ENCODE measurements at regions not wholly inside any gene's neighbourhood (a gene's known extent, or its start where the extent isn't known, plus 50 kb on each side); places are given as distances from the start of the nearest gene placed in this dataset.
"Not testable (repeated sequence)": the region's sequence is repeated elsewhere in the genome, so short reads cannot be mapped to it uniquely, and the experiment has no call there.

DNA sequence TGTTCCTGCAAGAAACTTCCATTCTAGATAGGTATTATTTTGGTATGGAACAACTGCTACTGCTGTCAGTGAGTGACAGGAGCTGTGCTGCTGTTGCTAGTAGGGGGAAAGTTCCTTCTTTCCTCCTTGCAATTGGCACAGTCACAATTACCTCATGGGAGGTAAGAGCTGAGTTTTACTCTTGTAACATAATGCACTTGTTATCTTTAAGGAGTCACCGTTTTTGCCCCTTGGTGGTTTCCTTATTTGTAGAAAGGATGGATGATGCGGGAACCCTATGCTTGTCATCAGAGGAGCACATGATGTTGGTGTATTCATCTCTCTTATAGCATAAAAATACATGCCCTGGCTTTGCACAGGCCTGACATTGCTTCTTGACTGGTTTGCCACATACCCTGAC, 234.7 kb upstream of the NPY start:
- in situ Hi-C loops (cut with HindIII; ENCODE audit: low sequenced_read_pairs), result no loop called here

DNA sequence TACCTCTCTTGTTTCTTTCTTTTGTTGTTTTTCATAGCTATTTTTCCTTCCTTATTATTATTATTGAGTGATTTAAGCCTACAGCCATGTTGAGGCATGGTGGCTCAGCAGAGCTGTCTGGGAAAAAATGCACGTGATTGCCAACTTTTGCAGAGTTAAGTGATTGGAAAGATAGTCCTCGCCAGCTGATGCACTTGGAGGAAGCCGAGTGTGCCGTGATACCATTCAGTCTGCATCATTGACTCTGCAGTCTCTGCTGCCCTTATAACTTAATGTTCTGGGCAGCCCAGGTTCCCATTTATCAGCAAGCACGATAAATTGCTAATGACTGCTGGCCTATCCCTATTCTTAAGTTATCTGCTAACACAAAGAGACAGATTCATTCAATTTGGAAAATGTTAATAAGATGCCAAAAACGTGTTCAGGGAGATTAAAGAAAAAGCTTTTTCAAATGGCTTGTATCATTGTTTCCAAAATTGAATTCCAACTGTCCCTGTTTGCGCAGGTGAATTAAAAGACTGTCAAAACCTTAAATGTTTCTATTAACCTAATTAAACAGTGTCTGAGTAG, 232.9 kb upstream of the NPY start:
- in situ Hi-C loops (cut with HindIII; ENCODE audit: low sequenced_read_pairs), result no loop called here

DNA sequence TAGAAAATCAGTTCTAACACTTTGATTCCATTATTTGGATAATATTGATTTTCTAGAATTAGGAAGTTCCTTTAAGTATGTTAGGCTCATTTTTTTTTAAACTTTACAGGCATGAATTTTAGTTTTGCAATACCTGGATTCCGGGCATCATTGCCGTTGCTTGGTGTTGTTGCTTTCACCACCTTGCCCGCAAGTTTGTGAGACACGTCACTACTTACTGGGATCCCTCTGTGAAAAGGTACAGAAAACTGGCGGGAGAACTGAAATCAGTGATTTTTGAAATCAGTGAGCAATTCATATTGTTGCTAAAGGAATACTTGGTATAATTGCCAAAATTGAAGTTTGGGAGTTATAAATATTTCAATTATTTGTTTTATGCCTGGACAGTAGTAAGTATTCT, 232.3 kb upstream of the NPY start:
- in situ Hi-C loops (cut with HindIII; ENCODE audit: low sequenced_read_pairs), result no loop called here

DNA sequence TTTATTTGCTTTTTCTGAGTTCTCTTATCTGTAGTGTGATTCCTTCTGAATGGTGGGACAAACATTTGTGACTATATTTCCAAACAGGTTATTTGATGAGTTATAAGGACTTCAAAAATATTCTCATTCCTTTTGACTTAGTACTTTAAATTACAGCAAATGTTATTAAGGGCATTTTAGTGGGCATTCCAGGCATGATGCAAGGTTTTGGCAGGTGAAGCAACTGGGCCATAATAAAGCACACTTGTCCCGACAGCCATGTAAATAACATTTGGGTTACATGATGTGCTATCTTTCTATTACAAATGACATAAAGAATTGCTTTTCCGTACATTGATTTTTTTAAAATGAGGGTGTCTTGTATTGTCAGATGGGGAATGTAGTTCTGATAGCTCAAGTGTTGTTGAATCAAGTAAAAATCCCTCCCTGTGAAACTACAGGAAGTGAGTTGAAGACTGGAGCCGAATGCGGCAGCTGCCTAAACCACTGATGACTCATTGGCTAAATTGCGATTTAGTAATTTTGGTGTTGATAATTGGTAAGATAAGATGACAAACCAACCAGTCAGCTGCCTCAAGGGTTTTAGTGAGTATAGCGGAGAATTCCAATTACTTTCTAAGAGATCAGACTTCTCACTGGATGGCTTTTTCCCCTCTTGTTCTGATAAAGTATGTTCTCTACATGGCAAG, 231.3 kb upstream of the NPY start:
- in situ Hi-C loops (cut with HindIII; ENCODE audit: low sequenced_read_pairs), result no loop called here

DNA sequence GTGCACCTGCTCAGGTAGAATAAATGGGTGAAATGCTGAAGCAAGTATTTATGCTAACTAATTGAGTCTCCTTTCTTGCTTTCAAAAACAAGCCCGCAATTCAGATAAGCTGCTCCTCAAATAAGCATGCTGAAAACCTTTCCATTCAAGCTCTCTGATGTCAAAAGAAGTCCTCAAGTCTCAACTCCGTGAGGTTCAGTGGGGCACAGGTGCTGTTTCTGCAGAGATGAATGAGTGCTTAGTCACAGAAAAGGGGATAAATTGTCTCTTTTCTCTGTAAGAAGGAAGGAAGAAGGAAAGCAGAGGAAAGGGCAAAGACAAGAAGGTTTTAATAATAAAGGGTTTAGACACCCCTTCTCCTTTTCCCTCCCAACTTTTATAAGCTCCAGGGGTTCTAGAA, 229.8 kb upstream of the NPY start:
- in situ Hi-C loops (cut with HindIII; ENCODE audit: low sequenced_read_pairs), result no loop called here

DNA sequence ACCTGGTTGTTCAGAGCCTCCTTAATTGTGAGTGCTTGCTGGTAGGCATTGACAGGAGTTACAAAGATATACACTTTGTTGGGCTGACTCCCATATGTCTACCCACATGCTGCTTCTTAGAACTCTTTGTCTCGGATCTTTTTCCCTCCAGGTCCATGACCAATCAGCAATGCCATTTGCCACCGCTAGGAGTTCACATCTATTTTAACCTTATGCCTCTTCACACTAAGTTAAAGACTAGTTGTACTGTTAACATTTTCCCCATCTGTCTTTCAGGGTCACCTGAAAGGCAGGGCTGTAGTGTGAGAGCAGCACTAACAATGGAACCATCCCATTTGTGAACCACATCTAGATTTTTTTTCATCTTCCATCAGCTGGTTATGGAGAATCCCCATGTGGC, 226.7 kb upstream of the NPY start:
- in situ Hi-C loops (cut with HindIII; ENCODE audit: low sequenced_read_pairs), result no loop called here

DNA sequence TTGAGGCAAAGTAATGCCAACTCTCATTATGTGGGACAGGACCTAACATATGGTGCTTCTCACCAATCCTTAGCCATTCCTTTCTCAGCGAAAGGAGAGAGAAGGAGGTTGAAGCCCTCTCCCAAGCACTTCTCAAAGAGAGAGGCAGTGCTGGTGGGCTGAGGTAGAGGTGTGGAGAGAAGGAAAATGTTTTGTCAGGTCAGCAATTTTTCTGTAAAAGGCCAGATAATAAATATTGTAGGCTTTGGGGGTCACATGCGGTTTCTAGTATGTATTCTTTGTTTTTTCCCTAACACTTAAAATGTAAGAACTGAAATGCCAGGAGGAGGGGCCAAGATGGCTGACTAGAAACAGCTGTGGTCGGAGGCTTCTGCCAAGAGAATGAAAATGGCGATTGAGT, 225.0 kb upstream of the NPY start:
- in situ Hi-C loops (cut with HindIII; ENCODE audit: low sequenced_read_pairs), result no loop called here

DNA sequence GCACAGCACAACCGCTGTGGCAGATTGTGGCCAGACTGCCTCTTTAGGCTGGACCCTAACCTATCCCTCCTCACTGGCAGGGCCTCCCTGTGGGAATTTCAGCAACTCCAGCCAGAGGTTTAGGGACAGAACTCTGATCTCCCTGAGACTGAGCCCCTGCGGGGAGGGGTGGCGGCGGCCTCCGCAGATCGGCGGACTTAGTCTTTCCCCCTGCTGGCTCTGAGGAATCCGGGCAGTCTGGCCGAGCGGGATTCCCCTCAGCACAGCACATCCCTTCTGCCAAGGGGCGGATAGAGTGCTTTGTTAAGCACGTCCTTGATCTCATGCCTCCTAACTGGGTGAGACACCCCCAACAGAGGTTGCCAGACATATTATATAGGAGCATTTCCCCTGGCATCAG, 224.2 kb upstream of the NPY start:
- in situ Hi-C loops (cut with HindIII; ENCODE audit: low sequenced_read_pairs), result no loop called here

DNA sequence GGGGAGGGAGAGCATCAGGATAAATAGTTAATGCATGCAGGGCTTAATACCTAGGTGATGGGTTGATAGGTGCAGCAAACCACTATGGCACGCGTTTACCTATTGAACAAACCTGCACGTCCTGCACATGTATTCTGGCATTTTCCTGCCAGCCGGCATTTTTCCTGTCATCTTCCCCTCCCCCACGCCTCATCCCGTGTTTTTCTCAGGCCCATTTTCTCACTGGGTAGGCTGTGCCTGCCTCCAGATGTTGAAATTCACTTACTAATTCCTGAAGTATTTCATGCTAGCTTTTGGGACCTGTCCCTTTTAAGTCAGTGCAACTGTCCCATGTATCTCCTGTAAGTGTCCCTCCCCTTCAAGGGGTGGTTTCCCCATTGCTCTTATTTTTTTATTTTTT, 220.3 kb upstream of the NPY start:
- in situ Hi-C loops (cut with HindIII; ENCODE audit: low sequenced_read_pairs), result no loop called here

DNA sequence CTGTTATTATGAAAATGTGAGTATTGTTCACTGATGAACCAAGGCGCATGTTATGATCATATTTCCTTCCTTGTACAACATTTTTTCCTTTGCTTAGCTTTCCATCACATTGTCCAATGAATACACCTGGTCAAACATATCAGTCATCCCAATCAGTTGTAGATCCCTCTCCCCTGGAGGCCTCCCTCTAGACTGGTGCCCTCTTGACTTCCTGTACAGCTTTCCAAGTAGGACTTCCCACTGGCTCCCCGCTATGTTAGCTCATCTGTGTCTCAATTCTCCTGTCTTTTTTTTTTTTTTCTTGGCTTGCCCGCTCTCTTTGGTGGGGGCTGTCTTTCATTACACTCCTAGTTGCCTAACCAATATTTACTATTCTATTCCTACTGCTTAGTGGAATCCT, 214.2 kb upstream of the NPY start:
- in situ Hi-C loops (cut with HindIII; ENCODE audit: low sequenced_read_pairs), result no loop called here

DNA sequence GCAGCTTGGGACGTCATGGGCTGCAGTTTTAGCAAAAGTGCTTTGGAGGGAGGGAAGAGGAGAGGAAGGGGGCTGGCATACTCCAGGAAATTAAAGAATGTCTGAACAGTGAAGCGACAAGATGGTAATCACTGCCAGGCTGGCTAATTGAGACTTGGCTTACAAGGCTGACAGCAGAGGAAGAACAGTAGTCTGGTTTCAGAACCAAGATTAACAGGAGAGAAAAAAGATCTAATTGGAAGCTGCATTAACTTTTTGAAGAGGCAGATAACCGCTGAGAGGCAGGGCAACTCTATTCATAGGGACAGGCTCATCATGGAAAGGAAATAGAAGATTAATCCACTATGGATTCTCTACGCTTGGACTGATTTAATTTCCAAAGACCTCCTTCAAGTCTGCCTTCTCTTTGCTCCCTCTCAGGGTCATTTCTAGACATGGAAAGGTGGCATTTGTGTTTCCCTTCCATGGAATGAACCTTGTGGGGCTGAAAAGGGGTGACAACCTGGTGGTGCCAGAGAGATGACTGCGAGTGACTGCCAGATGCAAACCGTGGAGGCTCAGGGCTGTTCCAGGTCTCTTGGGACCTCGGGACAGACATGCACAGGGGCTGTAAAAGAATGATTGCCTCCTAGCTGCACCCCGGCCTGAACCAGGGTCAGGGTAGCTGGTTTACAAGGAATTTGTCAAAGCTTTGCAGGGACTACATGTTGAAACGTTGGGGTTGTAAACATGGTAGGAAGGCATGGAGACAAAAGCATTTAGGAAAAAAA, 210.2 kb upstream of the NPY start:
- in situ Hi-C loops (cut with HindIII; ENCODE audit: low sequenced_read_pairs), result no loop called here

DNA sequence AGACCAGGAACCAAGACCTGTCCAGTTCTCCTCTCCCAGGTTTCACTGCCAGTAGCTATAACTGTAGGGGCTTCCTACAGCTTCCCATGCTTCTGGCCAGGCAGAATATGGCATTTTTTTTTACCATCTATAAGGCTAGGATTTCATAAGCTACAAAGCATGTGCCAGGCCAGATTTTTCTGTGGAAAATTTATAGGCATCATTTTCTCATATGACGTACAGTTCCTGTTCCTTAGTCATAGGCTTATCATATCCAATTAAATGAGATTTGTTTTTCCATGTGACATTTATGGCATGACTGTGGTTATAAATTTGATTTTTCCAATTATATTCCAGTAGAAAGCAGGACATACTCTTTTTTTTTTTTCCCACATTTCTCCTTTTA, 208.6 kb upstream of the NPY start:
- in situ Hi-C loops (cut with HindIII; ENCODE audit: low sequenced_read_pairs), result no loop called here

DNA sequence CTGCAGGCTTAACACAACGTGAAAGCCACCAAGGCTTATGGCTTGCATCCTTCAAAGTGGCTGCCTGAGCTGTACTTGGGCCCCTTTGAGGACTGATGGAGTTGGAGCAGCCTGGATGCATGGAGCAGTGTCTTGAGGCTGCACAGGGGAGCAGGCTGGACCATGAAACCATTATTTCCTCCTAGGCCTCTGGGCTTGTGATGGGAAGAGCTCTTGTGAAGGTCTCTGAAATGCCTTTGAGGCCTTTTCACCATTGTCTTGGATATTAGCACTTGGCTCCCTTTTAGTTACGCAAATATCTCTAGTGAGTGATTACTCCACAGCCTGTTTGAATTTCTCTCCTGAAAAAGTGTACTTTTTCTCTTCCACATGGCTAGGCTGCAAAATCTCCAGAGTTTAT, 201.2 kb upstream of the NPY start:
- in situ Hi-C loops (cut with HindIII; ENCODE audit: low sequenced_read_pairs), result no loop called here

DNA sequence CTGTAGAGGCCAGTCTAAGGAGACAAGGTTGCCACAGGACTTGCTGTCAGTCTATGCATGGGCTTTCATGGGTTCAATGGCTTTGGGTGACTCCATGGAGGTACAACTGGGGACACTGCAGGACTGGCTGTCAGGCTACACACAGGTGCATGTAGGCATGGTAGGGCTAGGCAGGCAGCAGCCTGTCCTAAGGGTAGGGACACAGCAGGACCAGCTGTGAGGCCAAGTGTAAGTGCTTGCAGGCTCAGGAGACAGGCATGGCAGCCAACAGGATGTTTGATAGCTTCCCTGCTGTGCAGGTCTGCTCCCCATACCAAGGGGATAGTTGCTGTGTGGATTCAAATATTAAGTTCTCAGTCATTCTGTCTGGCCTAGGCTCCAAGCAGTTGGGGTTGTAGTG, 181.0 kb upstream of the NPY start:
- in situ Hi-C loops (cut with HindIII; ENCODE audit: low sequenced_read_pairs), result no loop called here

DNA sequence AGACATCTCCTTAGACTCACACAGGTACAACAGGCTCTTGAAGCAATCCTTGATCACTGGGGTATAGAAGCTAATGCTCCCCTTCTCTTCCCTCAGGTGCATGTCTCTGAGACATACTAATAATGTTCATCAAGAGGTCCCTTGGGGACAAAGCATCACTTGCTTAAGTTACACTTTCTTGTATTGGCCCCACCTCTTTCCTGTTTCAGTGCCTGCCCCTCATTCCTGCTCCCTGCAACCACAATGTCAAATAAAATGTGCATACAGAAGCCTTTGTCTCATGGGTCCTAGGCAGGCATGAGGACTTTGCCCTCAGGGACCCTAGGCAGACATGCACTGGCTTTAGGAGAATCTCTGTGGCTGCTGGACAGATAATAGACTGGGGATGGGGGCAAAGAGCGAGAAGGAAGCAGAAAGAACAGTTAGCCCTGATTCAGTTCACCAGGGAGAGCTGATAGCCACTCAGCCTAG, 175.0 kb upstream of the NPY start:
- in situ Hi-C loops (cut with HindIII; ENCODE audit: low sequenced_read_pairs), result no loop called here

DNA sequence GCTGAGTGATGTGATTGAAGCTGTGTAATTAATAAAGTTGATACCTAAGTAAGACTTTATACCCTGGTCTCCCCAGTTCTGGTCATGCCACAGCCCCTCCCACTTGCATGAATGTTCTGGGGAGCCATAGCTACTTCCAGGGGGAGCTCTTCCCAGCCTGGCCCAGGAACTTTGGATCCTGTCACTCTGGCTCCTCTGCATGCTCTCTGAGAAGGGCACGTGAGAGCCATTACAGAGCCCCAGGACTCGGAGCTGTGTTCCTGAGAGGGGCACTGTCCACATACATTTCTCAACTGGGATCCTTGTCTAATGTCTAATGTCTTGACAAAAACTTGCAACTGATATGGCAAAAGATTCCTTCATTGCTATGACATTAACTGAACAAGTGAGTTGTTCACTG, 173.9 kb upstream of the NPY start:
- in situ Hi-C loops (cut with HindIII; ENCODE audit: low sequenced_read_pairs), result no loop called here

DNA sequence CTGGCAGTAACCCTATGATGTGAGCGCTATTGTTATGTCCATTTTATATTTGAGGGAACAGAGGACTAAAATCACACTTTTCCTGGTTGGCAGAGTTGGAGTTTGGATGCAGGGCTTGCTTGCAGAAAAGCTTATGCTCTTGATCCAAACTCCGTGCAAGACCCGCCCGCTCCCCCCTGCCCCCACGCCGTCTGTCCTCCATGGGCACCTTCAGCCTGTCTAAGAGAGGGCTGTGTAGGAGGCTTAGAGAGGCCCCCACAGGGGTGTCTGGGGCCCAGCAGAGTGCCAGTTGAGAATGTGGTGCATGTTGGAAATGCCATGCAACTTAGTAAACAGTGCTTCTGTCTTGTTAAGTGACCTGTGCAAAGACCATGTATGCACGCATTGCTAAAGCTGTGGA, 170.5 kb upstream of the NPY start:
- in situ Hi-C loops (cut with HindIII; ENCODE audit: low sequenced_read_pairs), result no loop called here

DNA sequence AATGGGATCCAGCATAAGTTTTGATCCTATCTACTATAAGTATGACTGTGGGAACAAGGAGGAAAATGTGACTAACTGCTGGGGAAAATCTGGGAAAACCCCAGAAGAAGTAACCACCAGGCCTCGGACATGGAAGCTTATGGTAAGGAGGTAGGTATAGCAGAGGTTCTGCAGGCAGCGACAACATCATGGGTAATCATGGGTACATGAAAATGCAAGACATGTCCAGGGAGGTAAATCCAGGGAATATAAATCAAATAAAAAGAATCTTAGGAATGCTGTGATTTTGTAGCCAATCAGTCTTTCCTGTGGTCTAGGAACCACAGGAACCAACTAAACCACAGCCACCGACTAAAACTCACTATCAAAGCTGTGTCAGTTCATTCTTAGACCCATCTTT, 168.3 kb upstream of the NPY start:
- in situ Hi-C loops (cut with HindIII; ENCODE audit: low sequenced_read_pairs), result no loop called here

DNA sequence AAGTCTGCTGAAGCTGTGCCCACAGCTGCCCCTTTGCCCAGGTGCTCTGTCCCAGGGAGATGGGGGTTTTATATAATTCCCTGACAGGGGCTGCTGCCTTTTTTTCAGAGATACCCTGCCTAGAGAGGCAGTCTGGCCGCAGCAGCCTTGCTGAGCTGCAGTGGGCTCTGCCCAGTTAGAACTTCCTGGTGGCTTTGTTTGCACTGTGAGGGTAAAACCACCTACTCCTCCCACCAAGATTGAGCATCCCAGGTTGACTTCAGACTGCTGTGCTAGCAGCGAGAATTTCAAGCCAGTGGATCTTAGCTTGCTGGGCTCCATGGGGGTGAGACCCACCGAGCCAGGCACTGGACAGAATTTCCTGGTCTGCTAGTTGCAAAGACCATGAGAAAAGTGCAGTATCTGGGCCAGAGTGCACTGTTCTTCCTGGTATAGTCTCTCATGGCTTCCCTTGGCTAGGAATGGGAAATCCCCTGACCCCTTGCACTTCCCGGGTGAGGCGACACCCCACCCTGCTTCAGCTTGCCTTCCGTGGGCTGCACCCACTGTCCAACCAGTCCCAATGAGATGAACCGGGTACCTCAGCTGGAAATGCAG, 166.0 kb upstream of the NPY start:
- in situ Hi-C loops (cut with HindIII; ENCODE audit: low sequenced_read_pairs), result not testable (repeated sequence)

DNA sequence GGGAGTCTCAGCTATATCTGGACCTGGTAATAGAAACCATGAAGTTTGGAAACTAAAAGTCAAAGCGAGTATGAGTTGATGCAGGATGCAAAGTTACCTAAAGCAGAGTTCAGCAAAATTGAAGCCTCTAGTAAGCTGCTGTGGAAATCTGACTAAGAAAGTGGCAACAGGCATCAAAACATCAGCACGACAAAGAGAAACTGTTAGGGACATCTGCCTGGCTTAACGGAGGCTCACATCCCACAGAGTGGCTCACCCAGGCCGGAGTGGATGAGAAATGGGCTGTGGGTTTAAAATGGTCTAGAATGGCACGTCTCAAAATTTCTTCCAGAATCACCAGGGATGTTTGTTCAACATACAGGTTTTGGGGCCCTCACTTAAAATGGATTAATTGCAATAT, 164.1 kb upstream of the NPY start:
- in situ Hi-C loops (cut with HindIII; ENCODE audit: low sequenced_read_pairs), result no loop called here

DNA sequence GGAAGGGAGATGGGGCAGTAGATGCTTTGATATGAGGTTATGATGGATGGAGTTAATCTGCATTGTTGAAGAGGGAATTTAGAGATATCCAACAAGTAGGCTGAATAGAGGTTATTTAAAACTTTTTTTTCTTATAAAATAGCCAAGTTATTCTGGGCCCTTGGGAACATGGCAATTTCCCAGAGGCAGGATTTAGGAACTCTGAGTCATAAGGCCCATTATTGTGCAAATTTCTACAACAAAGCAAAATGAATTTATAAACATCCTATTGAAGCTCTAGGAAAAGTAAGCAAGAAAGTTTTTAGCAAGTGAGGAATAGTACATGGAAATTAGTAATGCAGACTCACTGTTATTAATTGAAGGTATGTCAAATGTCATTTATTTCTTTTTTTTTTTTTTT, 160.9 kb upstream of the NPY start:
- in situ Hi-C loops (cut with HindIII; ENCODE audit: low sequenced_read_pairs), result no loop called here

DNA sequence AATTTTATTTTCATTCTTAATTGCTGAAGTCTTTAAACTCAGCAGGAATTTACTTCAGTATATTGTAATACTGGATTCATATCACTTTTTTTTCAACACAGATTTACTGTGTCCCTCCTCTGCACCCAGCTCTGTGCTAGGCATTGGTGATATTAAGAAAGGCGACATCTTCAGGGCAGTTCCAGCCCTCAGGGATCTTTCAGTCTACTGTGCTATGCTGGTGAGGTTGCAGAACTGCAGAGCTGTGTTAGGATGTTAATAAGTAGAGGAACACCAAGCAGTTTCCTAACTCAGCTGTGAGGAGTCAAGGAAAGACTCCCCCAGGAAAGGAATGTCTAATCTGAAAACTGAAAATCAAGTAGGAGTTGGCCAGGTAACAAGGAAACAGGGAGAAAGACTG, 158.2 kb upstream of the NPY start:
- in situ Hi-C loops (cut with HindIII; ENCODE audit: low sequenced_read_pairs), result no loop called here

All from endothelial cell of hepatic sinusoid (primary cell).